ENCODE measurements at regions not wholly inside any gene's neighbourhood (a gene's known extent, or its start where the extent isn't known, plus 50 kb on each side); places are given as distances from the start of the nearest gene placed in this dataset.

- TF ChIP-seq CTCF (IDR thresholded peaks at IDR 0.05) (no peak), POLR2A (IDR thresholded peaks at IDR 0.05) (no peak)
These were observed 86.6 kb upstream of the BRD7 start for GRCh38 chr16:50455288-50455845.
